Upper lobe of left lung (tissue), 6 donors: ENCODE measurements at regions not wholly inside any gene's neighbourhood (a gene's known extent, or its start where the extent isn't known, plus 50 kb on each side); places are given as distances from the start of the nearest gene placed in this dataset.
A peak's percentile ranks its signal among the peaks of the same experiment; 100 is the strongest.

Source experiments
- ATAC-seq, 2 donors: fragments of 200-7000 bp; cut with Tn5 transposase; one replicate each; pipeline ENCODE4 v1.9.1; 2022; ENCODE audit warnings: mild to moderate bottlenecking in 2 of 2, moderate library complexity in 2 of 2; ENCODE audit not compliant: low FRiP score in 2 of 2
- DNase-seq, 2 donors: peaks; one replicate each; pipeline ENCODE4 v3.0.0-alpha.2; 2019 to 2020
- H3K27ac ChIP-seq, 4 donors: fragments of 200-600 bp; sonication (generic); one replicate each; pipeline ENCODE4 v1.5.1; 2016 to 2019
- H3K27me3 ChIP-seq, 4 donors: fragments of 200-600 bp; sonication (generic); one replicate each; pipeline ENCODE4 v1.5.1; 2017 to 2019
- H3K36me3 ChIP-seq, 4 donors: fragments of 200-600 bp; sonication (generic); one replicate each; pipeline ENCODE4 v1.5.1; 2016 to 2019
- H3K4me1 ChIP-seq, 4 donors: fragments of 200-600 bp; sonication (generic); one replicate each; pipeline ENCODE4 v1.5.1; 2018 to 2019
- H3K4me3 ChIP-seq, 4 donors: fragments of 200-600 bp; sonication (generic); one replicate each; pipeline ENCODE4 v1.5.1; 2017 to 2019; ENCODE audit warnings: mild to moderate bottlenecking in 2 of 4, moderate library complexity in 1 of 4
- H3K9me3 ChIP-seq, 4 donors: fragments of 200-600 bp; sonication (generic); one replicate each; pipeline ENCODE4 v1.5.1; 2018 to 2019
- CTCF ChIP-seq, 6 experiments: fragments of 450-650 bp in 4 of 6; fragments of 200-600 bp in 2 of 6; sonication (generic) in 2 of 6; IDR thresholded peaks; one replicate each; pipeline ENCODE4 v1.5.1; 2016 to 2019; ENCODE audit warnings: antibody characterized with exemption in 6 of 6
- EP300 ChIP-seq, 4 donors: sonication (generic); formaldehyde crosslinking; IDR thresholded peaks; one replicate each; pipeline ENCODE4 v1.5.1; 2017; ENCODE audit warnings: antibody characterized with exemption in 4 of 4, control low read depth in 2 of 4
- POLR2A ChIP-seq, 4 donors: fragments of 450-650 bp; IDR thresholded peaks; one replicate each; pipeline ENCODE4 v1.5.1; 2016 to 2017; ENCODE audit warnings: antibody characterized with exemption in 4 of 4, mild to moderate bottlenecking in 2 of 4
- POLR2AphosphoS5 ChIP-seq, 2 donors: sonication (generic); formaldehyde crosslinking; IDR thresholded peaks; one replicate each; pipeline ENCODE4 v1.5.1; 2017; ENCODE audit warnings: antibody characterized with exemption in 2 of 2
- whole genome bisulfite sequencing, 2 donors: methylation state at CpG; one replicate each; pipeline ENCODE4 v1.1.5; 2017 to 2018; 5-methylcytosine and 5-hydroxymethylcytosine counted together
- donor health status: DM: no; HTN: no; CAD: no; lungs with moderate emphysema.
- donor health status: DM: no; HTN: yes; CAD: no; lungs with severe emphysema.

DNA sequence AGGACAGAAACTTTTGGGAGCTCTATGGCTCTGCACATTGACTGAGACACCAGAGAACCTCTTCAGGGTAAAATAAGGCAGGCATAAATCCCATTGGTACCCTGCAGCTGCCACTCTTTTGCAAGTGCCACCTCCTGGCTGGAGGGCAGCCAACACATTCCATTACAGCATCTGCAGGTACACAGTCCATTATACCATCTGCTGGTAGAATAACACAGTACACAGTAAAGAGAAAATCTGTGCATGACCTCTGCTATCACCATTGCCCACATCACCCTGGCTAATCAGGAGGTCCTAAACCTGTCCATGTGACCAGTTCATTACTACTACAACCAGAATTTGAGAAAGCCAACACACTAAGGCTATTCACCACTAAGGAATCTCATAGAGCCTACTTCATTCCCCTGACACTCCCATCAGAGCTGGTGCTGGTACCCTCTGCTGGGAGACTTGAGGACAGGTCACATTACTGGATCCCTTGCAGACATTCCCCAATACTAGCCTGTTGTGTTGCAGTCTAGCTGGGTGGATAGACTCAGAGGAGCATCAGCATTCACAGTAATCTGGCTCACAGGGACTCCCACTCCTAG lies 176.2 kb upstream of the TACR3 start:
- H3K27me3 ChIP-seq, result no peaks in the 10 kb centered on the region
- no peaks in the 10 kb centered on the region for H3K4me1 ChIP-seq
- no peaks in the 10 kb centered on the region for H3K36me3 ChIP-seq
- H3K27ac ChIP-seq, result no peak overlapping the region
- TF ChIP-seq EP300 (IDR thresholded peaks at IDR 0.05) (no peak), CTCF (IDR thresholded peaks at IDR 0.05) (no peak), POLR2A (IDR thresholded peaks at IDR 0.05) (no peak), POLR2AphosphoS5 (IDR thresholded peaks at IDR 0.05) (no peak)
- peaks cover 0 to 5% (median 1%) of the 10 kb centered on the region in 4 donors for H3K9me3 ChIP-seq
- H3K4me3 ChIP-seq, result no peak overlapping the region
- ATAC-seq (peak in 1 of 2 donors; percentile 57), DNase-seq (no peak)

- no peaks in the 10 kb centered on the region for H3K4me1 ChIP-seq
- ATAC-seq, result no peak
- no peak for DNase-seq
- TF ChIP-seq EP300 (IDR thresholded peaks at IDR 0.05), result no peak
- no peak for TF ChIP-seq CTCF (IDR thresholded peaks at IDR 0.05)
- TF ChIP-seq POLR2AphosphoS5 (IDR thresholded peaks at IDR 0.05), result no peak
- no peak for TF ChIP-seq POLR2A (IDR thresholded peaks at IDR 0.05)
- no peaks in the 10 kb centered on the region for H3K27me3 ChIP-seq
- no peaks in the 10 kb centered on the region for H3K36me3 ChIP-seq
- no peak overlapping the region for H3K4me3 ChIP-seq
- H3K27ac ChIP-seq, result no peak overlapping the region
- 89% methylated on average over 3 of the region's 3 CpGs for WGBS, 2 donors
- peaks cover 0 to 5% (median 1%) of the 10 kb centered on the region in 4 donors for H3K9me3 ChIP-seq
Measured at GRCh38 chr4:103892586-103892985, 172.8 kb upstream of the TACR3 start.

DNA sequence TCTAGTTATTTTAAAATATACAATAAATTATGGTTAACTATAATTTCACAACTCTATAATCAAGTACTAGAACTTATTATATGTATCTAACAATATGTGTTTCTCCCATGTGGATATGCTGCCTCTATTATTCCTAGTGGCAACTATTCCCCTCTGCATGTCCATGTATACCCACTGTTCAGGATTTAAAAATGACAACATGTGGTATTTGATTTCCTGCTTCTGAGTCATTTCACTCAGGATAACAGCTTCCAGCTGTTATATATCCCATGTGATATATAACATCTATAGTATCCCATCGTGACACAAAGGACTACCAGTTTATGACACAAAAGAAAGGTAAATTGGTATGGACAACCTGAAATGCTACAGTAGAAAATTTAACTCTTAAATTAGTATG lies 167.4 kb upstream of the TACR3 start:
- no peaks in the 10 kb centered on the region for H3K4me1 ChIP-seq
- no peaks in the 10 kb centered on the region for H3K9me3 ChIP-seq
- ATAC-seq (no peak), DNase-seq (no peak)
- TF ChIP-seq POLR2A (IDR thresholded peaks at IDR 0.05), result no peak
- TF ChIP-seq CTCF (IDR thresholded peaks at IDR 0.05), result no peak
- no peak for TF ChIP-seq POLR2AphosphoS5 (IDR thresholded peaks at IDR 0.05)
- TF ChIP-seq EP300 (IDR thresholded peaks at IDR 0.05), result no peak
- 86 to 91% methylated on average over 1 of the region's 1 CpG for WGBS, 2 donors
- H3K27me3 ChIP-seq, result no peaks in the 10 kb centered on the region
- no peaks in the 10 kb centered on the region for H3K36me3 ChIP-seq
- H3K27ac ChIP-seq, result no peak overlapping the region
- no peak overlapping the region for H3K4me3 ChIP-seq

- Histone ChIP-seq H3K4me1 (no peaks in the 10 kb centered on the region), H3K27ac (no peak overlapping the region), H3K27me3 (no peaks in the 10 kb centered on the region), H3K4me3 (no peak overlapping the region), H3K9me3 (no peaks in the 10 kb centered on the region), H3K36me3 (no peaks in the 10 kb centered on the region)
- ATAC-seq (no peak), DNase-seq (no peak)
- TF ChIP-seq CTCF (IDR thresholded peaks at IDR 0.05), result no peak
- 24 to 58% methylated on average over 3 of the region's 3 CpGs for WGBS, 2 donors
Measured at GRCh38 chr4:103885152-103885551, 165.4 kb upstream of the TACR3 start.

DNA sequence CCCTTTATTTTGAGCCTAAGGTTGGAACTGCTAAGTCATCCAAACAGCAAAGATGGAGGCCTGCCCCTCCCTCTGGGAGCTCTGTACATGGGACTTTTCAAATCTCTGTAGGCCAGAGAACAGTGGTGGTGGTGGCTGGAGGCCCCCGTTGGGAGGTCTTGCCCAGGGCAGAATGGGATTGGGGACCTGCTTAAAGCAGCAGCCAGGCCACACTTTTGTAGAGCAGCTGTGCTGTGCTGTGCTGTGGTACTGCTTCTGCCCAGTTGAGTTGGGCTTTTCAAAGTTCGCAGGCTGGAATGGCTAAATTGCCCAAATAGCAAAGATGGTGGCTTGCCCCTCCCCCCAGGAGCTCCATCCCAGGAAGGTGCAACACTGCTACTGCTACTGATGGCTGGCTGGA lies 147.5 kb upstream of the TACR3 start:
- H3K9me3 ChIP-seq, result no peaks in the 10 kb centered on the region
- H3K4me3 ChIP-seq, result no peak overlapping the region
- no peaks in the 10 kb centered on the region for H3K4me1 ChIP-seq
- DNase-seq (no peak), ATAC-seq (no peak)
- H3K27ac ChIP-seq, result no peak overlapping the region
- TF ChIP-seq POLR2AphosphoS5 (IDR thresholded peaks at IDR 0.05), result no peak
- no peak for TF ChIP-seq CTCF (IDR thresholded peaks at IDR 0.05)
- TF ChIP-seq EP300 (IDR thresholded peaks at IDR 0.05), result no peak
- no peak for TF ChIP-seq POLR2A (IDR thresholded peaks at IDR 0.05)
- no peaks in the 10 kb centered on the region for H3K36me3 ChIP-seq
- WGBS, 2 donors, result 84 to 90% methylated on average over 2 of the region's 2 CpGs
- no peaks in the 10 kb centered on the region for H3K27me3 ChIP-seq
